H1 (cell line): ENCODE measurements at regions not wholly inside any gene's neighbourhood (a gene's known extent, or its start where the extent isn't known, plus 50 kb on each side); places are given as distances from the start of the nearest gene placed in this dataset.

ENCODE experiments used
- CTCF ChIA-PET: fragments of 300-600 bp; sonication (Branson Sonifier 250); formaldehyde crosslinking; loops from one replicate; lab custom pipeline; 2021; ENCODE audit not compliant: partially characterized antibody; lab: Charles Lee
- POLR2A ChIA-PET: fragments of 300-600 bp; sonication (Branson Sonifier 250); formaldehyde crosslinking; loops from one replicate; lab custom pipeline; 2021; ENCODE audit warnings: inconsistent platforms; ENCODE audit not compliant: partially characterized antibody; lab: Charles Lee
- DNase-seq, 2 experiments: peaks; one replicate each; pipeline versions ENCODE4 v3.0.0 to v3.0.0-alpha.2; 2010 to 2022; ENCODE audit warnings: low spot score in 2 of 2, low read depth in 1 of 2, mixed read lengths in 1 of 2
- FAIRE-seq: peaks from 2 replicates; lab custom pipeline; 2011; peaks lifted over from hg19 to GRCh38; lab: Jason Lieb, UNC
- H2AFZ ChIP-seq: 2 replicates; pipeline ENCODE4 v1.8.1; 2012; ENCODE audit warnings: low read length, inconsistent platforms
- H2AK5ac ChIP-seq: 2 replicates; pipeline ENCODE4 v1.6.1; 2013; ENCODE audit warnings: low read depth, low read length
- H2BK120ac ChIP-seq: replicated peaks from 2 replicates; pipeline ENCODE3; 2013; ENCODE audit warnings: low read depth, low read length, inconsistent platforms
- H2BK12ac ChIP-seq: 2 replicates; pipeline ENCODE4 v1.6.1; 2013; ENCODE audit warnings: low read depth, low read length
- H2BK15ac ChIP-seq: 2 replicates; pipeline ENCODE4 v1.6.1; 2013; ENCODE audit warnings: low read length
- H2BK20ac ChIP-seq: 2 replicates; pipeline ENCODE4 v1.6.1; 2013; ENCODE audit warnings: low read length
- H2BK5ac ChIP-seq: 2 replicates; pipeline ENCODE4 v1.6.1; 2013; ENCODE audit warnings: low read depth, low read length
- H3K14ac ChIP-seq: 2 replicates; pipeline ENCODE4 v1.6.1; 2013; ENCODE audit warnings: inconsistent platforms; ENCODE audit not compliant: insufficient read length
- H3K18ac ChIP-seq: 2 replicates; pipeline ENCODE4 v1.6.1; 2013; ENCODE audit warnings: low read length; ENCODE audit errors: extremely low read depth
- H3K23ac ChIP-seq: 2 replicates; pipeline ENCODE4 v1.6.1; 2013; ENCODE audit warnings: inconsistent platforms; ENCODE audit not compliant: insufficient read length
- H3K23me2 ChIP-seq: 2 replicates; pipeline ENCODE4 v1.6.1; 2013; ENCODE audit warnings: low read depth, low read length
- H3K27ac ChIP-seq: 2 replicates; pipeline ENCODE4 v1.6.1; 2011; ENCODE audit warnings: low read depth, low read length, inconsistent platforms
- H3K27me3 ChIP-seq, 4 experiments: replicated peaks in 1 of 4; 1 replicate in 1 of 4; 2 replicates in 3 of 4; pipeline versions ENCODE4 v1.6.1 to v1.8.1; 2011 to 2013; ENCODE audit warnings: low read length in 3 of 4, mild to moderate bottlenecking in 3 of 4, inconsistent platforms in 2 of 4, mixed read lengths in 2 of 4, moderate library complexity in 1 of 4; ENCODE audit not compliant: control insufficient read depth in 3 of 4, insufficient read depth in 3 of 4; ENCODE audit errors: extremely low read depth in 1 of 4
- H3K36me3 ChIP-seq, 4 experiments: 2 replicates each; pipeline versions ENCODE4 v1.6.1 to v1.8.1; 2011 to 2013; ENCODE audit warnings: mild to moderate bottlenecking in 4 of 4, low read length in 3 of 4, moderate library complexity in 2 of 4, control low read depth in 1 of 4, inconsistent platforms in 1 of 4; ENCODE audit not compliant: insufficient read depth in 4 of 4, control insufficient read depth in 2 of 4
- H3K4ac ChIP-seq: replicated peaks from 2 replicates; pipeline ENCODE3; 2013; ENCODE audit warnings: low read length, low read depth, mixed read lengths, inconsistent platforms; ENCODE audit not compliant: insufficient read length
- H3K4me1 ChIP-seq, 4 experiments: replicated peaks in 1 of 4; 1 replicate in 1 of 4; 2 replicates in 3 of 4; pipeline versions ENCODE4 v1.6.1 to v1.8.1; 2011 to 2013; ENCODE audit warnings: low read length in 3 of 4, inconsistent platforms in 2 of 4, mixed read lengths in 1 of 4; ENCODE audit not compliant: insufficient read depth in 4 of 4, control insufficient read depth in 3 of 4
- H3K4me2 ChIP-seq, 2 experiments: 2 replicates each; pipeline versions ENCODE4 v1.6.1 to v1.8.1; 2011 to 2013; ENCODE audit warnings: low read depth in 2 of 2, low read length in 2 of 2, control low read depth in 1 of 2, inconsistent platforms in 1 of 2, mild to moderate bottlenecking in 1 of 2; ENCODE audit not compliant: insufficient read depth in 1 of 2
- H3K4me3 ChIP-seq, 4 experiments: fragments of 200-600, 300-600 bp in 1 of 4; sonication (generic), shearing (Covaris generic), sonication (Bioruptor Twin) in 1 of 4; 2 replicates each; pipeline versions ENCODE4 v1.5.1 to v1.8.1; 2011 to 2016; ENCODE audit warnings: low read length in 4 of 4, low read depth in 3 of 4, control low read depth in 2 of 4, inconsistent platforms in 2 of 4, mild to moderate bottlenecking in 2 of 4, mixed read lengths in 1 of 4, moderate library complexity in 1 of 4; ENCODE audit not compliant: insufficient read depth in 2 of 4; ENCODE audit errors: extremely low read depth in 1 of 4
- H3K56ac ChIP-seq: replicated peaks from 2 replicates; pipeline ENCODE3; 2013; ENCODE audit warnings: low read depth, mild to moderate bottlenecking, mixed read lengths, low read length, inconsistent platforms; ENCODE audit not compliant: insufficient read length
- H3K79me1 ChIP-seq: 2 replicates; pipeline ENCODE4 v1.6.1; 2013; ENCODE audit warnings: low read depth, low read length, control low read depth
- H3K79me2 ChIP-seq, 2 experiments: 2 replicates each; pipeline versions ENCODE4 v1.6.1 to v1.8.1; 2012 to 2013; ENCODE audit warnings: low read length in 2 of 2, mild to moderate bottlenecking in 2 of 2, inconsistent platforms in 1 of 2; ENCODE audit not compliant: insufficient read depth in 2 of 2, control insufficient read depth in 1 of 2
- H3K9ac ChIP-seq, 4 experiments: replicated peaks in 1 of 4; 1 replicate in 1 of 4; 2 replicates in 3 of 4; pipeline versions ENCODE4 v1.6.1 to v1.8.1; 2011 to 2013; ENCODE audit warnings: low read depth in 3 of 4, low read length in 3 of 4, control low read depth in 2 of 4, mild to moderate bottlenecking in 2 of 4, moderate library complexity in 2 of 4, inconsistent platforms in 1 of 4; ENCODE audit errors: extremely low read depth in 1 of 4
- H3K9me3 ChIP-seq, 2 experiments: 2 replicates each; pipeline versions ENCODE4 v1.6.1 to v1.8.1; 2012 to 2013; ENCODE audit warnings: mild to moderate bottlenecking in 2 of 2, moderate library complexity in 2 of 2, control low read depth in 1 of 2, inconsistent platforms in 1 of 2, low read depth in 1 of 2, low read length in 1 of 2, mixed read lengths in 1 of 2; ENCODE audit not compliant: insufficient read depth in 2 of 2
- H4K20me1 ChIP-seq, 2 experiments: replicated peaks in 1 of 2; 2 replicates each; pipeline versions ENCODE3 to v1.8.1; 2011 to 2013; ENCODE audit warnings: inconsistent platforms in 2 of 2, low read length in 2 of 2, mild to moderate bottlenecking in 1 of 2; ENCODE audit not compliant: insufficient read depth in 2 of 2, control insufficient read depth in 1 of 2
- H4K5ac ChIP-seq: 2 replicates; pipeline ENCODE4 v1.6.1; 2013; ENCODE audit warnings: low read length, low read depth, mixed read lengths, inconsistent platforms; ENCODE audit not compliant: insufficient read length
- H4K8ac ChIP-seq: 2 replicates; pipeline ENCODE4 v1.8.0; 2013; ENCODE audit warnings: mild to moderate bottlenecking, moderate library complexity, low read length, inconsistent platforms; ENCODE audit not compliant: insufficient read depth; ENCODE audit errors: extremely low read depth
- H4K91ac ChIP-seq: replicated peaks from 2 replicates; pipeline ENCODE3; 2013; ENCODE audit warnings: low read length, mixed read lengths, inconsistent platforms; ENCODE audit not compliant: insufficient read length
- BRCA1 ChIP-seq: IDR thresholded peaks from 2 replicates; pipeline ENCODE4 v1.6.1; 2012; ENCODE audit warnings: low read depth, low read length, improper control_type of control experiment
- CHD1 ChIP-seq: IDR thresholded peaks from 2 replicates; pipeline ENCODE4 v1.6.1; 2012; ENCODE audit warnings: low read depth, low read length, improper control_type of control experiment
- CREB1 ChIP-seq: IDR thresholded peaks from 2 replicates; pipeline ENCODE4 v1.6.1; 2012; ENCODE audit warnings: inconsistent platforms
- CTBP2 ChIP-seq: IDR thresholded peaks from 2 replicates; pipeline ENCODE4 v1.7.0; 2011; ENCODE audit warnings: borderline replicate concordance, mild to moderate bottlenecking, moderate library complexity, mixed read lengths, low read length; ENCODE audit not compliant: insufficient read depth, insufficient read length
- FOSL1 ChIP-seq: IDR thresholded peaks from 2 replicates; pipeline ENCODE4 v1.6.1; 2011; ENCODE audit warnings: mild to moderate bottlenecking, low read depth, low read length, moderate library complexity; ENCODE audit not compliant: insufficient read depth
- GABPA ChIP-seq: IDR thresholded peaks from 2 replicates; pipeline ENCODE4 v1.6.1; 2011; ENCODE audit warnings: mild to moderate bottlenecking, low read length, moderate library complexity, borderline replicate concordance; ENCODE audit not compliant: insufficient read depth
- NANOG ChIP-seq: IDR thresholded peaks from 2 replicates; pipeline ENCODE4 v1.6.1; 2011; ENCODE audit warnings: low read length, low read depth, mild to moderate bottlenecking, inconsistent platforms; ENCODE audit not compliant: insufficient read depth, poor library complexity, severe bottlenecking
- POU5F1 ChIP-seq: IDR thresholded peaks from 2 replicates; pipeline ENCODE4 v1.6.1; 2011; ENCODE audit warnings: low read depth, mild to moderate bottlenecking, low read length, moderate library complexity
- SIRT6 ChIP-seq: IDR thresholded peaks from one replicate; pipeline ENCODE4 v1.7.1; 2012; ENCODE audit warnings: low read length, inconsistent platforms
- SP1 ChIP-seq: IDR thresholded peaks from 2 replicates; pipeline ENCODE4 v1.6.1; 2011; ENCODE audit warnings: low read depth, low read length
- TAF1 ChIP-seq: IDR thresholded peaks from 2 replicates; pipeline ENCODE4 v1.6.1; 2011; ENCODE audit warnings: mild to moderate bottlenecking, low read depth, low read length
- ZNF274 ChIP-seq: IDR thresholded peaks from 2 replicates; pipeline ENCODE4 v1.7.0; 2012; ENCODE audit warnings: low read length, borderline replicate concordance; ENCODE audit errors: extremely low read depth
- whole genome bisulfite sequencing, 2 experiments: shearing (Covaris generic) in 1 of 2; methylation state at CpG; one replicate each; pipeline versions ENCODE4 v1.1.6 to v1.1.7; 2013 to 2015; ENCODE audit warnings: low lambda C conversion rate in 2 of 2, mixed read lengths in 2 of 2, inconsistent platforms in 1 of 2, low coverage in 1 of 2, missing lambda C conversion rate in 1 of 2; ENCODE audit not compliant: insufficient replicate concordance in 2 of 2, insufficient coverage in 1 of 2, insufficient read length in 1 of 2; ENCODE audit errors: extremely low coverage in 1 of 2, missing lambda C conversion rate in 1 of 2; 5-methylcytosine and 5-hydroxymethylcytosine counted together

- no peak overlapping the region for H3K56ac ChIP-seq
- no peak overlapping the region for H2BK12ac ChIP-seq
- WGBS, 2 experiments: 95% methylated on average over 4 of the region's 4 CpGs; no CpG with 5 or more reads in 1 of the 2 experiments
- no peak overlapping the region for H2BK120ac ChIP-seq
- H4K20me1 ChIP-seq: no peaks in the 10 kb centered on the region
- H3K27me3 ChIP-seq: no peaks in the 10 kb centered on the region
- no peak overlapping the region for H3K27ac ChIP-seq
- no peaks in the 10 kb centered on the region for H3K79me2 ChIP-seq
- H2BK20ac ChIP-seq: no peak overlapping the region
- no peak for DNase-seq
- no peaks in the 10 kb centered on the region for H3K23me2 ChIP-seq
- no peak overlapping the region for H4K8ac ChIP-seq
- POLR2A ChIA-PET: no interaction called here
- H3K4me3 ChIP-seq: no peak overlapping the region
- no peaks in the 10 kb centered on the region for H3K9me3 ChIP-seq
- peaks cover 0 to 6% (median 1%) of the 10 kb centered on the region in 4 experiments; a peak in 3 of 7 replicates for H3K4me1 ChIP-seq
- no peak overlapping the region for H2AK5ac ChIP-seq
- H3K23ac ChIP-seq: no peak overlapping the region
- no peak overlapping the region for H3K9ac ChIP-seq
- no peak overlapping the region for H3K14ac ChIP-seq
- H3K36me3 ChIP-seq: no peaks in the 10 kb centered on the region
- H3K79me1 ChIP-seq: no peaks in the 10 kb centered on the region
- H3K18ac ChIP-seq: no peak overlapping the region
- no peak overlapping the region for H4K91ac ChIP-seq
- no peak overlapping the region for H2AFZ ChIP-seq
- CTCF ChIA-PET: interaction anchor here (0.9 kb wide), 1 partner anchor 15 kb away, joined by 3 read pairs; no protein-coding TSS in a partner anchor
- no peak overlapping the region for H2BK15ac ChIP-seq
- H3K4ac ChIP-seq: no peak overlapping the region
- no peak for FAIRE-seq
- TF ChIP-seq TAF1: no peak
- TF ChIP-seq BRCA1: no peak
- no peak for TF ChIP-seq CTBP2
- TF ChIP-seq ZNF274: no peak
- TF ChIP-seq GABPA: no peak
- TF ChIP-seq SP1: no peak
- TF ChIP-seq SIRT6: no peak
- TF ChIP-seq CHD1: no peak
- TF ChIP-seq FOSL1: no peak
- TF ChIP-seq CREB1: no peak
- TF ChIP-seq NANOG: no peak
- TF ChIP-seq POU5F1: no peak
- no peak overlapping the region for H2BK5ac ChIP-seq
- no peak overlapping the region for H3K4me2 ChIP-seq
- H4K5ac ChIP-seq: no peak overlapping the region
Measured at GRCh38 chr11:119928047-119928446, 199.0 kb upstream of the NECTIN1 start.
